ENCODE measurements at regions not wholly inside any gene's neighbourhood (a gene's known extent, or its start where the extent isn't known, plus 50 kb on each side); places are given as distances from the start of the nearest gene placed in this dataset.

DNA sequence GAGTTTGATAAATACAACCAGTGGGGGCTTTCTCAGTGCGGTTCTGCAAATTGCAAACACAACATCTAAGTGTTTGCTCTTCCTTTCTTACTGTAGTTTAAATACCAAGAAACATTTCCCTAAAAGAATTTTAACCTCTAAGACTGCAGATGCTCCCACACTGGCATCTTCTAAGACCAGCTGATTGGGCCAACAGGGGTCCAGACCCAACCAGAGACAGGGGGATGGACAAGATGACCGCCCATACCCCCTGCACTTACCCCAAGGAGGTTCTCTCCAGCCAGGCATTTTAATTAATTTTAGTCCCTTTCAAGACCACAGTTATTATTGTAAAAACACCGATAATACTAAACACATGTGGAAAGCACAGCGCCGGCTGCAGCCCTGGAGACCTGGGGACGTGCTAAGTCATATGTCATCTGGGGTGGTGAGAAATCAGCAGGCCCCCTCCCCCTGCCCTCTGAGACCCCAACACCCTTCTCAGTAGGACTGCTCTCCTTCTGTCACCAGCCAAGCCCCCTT, 242.3 kb downstream of the SOX9 start:
- H3K36me3 ChIP-seq, result no peaks in the 10 kb centered on the region
- no peaks in the 10 kb centered on the region for H3K9me3 ChIP-seq
- TF ChIP-seq, protein P1, sequence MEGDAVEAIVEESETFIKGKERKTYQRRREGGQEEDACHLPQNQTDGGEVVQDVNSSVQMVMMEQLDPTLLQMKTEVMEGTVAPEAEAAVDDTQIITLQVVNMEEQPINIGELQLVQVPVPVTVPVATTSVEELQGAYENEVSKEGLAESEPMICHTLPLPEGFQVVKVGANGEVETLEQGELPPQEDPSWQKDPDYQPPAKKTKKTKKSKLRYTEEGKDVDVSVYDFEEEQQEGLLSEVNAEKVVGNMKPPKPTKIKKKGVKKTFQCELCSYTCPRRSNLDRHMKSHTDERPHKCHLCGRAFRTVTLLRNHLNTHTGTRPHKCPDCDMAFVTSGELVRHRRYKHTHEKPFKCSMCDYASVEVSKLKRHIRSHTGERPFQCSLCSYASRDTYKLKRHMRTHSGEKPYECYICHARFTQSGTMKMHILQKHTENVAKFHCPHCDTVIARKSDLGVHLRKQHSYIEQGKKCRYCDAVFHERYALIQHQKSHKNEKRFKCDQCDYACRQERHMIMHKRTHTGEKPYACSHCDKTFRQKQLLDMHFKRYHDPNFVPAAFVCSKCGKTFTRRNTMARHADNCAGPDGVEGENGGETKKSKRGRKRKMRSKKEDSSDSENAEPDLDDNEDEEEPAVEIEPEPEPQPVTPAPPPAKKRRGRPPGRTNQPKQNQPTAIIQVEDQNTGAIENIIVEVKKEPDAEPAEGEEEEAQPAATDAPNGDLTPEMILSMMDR (IDR thresholded peaks at IDR 0.05), result no peak
- TF ChIP-seq POLR2A (IDR thresholded peaks at IDR 0.05), result no peak
- no peaks in the 10 kb centered on the region for H3K4me1 ChIP-seq
- no peak for ATAC-seq
- no peak for DNase-seq
- no peak overlapping the region for H3K4me3 ChIP-seq
- H3K27ac ChIP-seq, result no peak overlapping the region
- 67 to 77% (median 68%) methylated on average over 6 of the region's 6 CpGs for WGBS, 4 donors
- intact Hi-C loops (cut with DNase I), result no loop called here
- peaks cover 0 to 10% (median 0%) of the 10 kb centered on the region in 9 donors for H3K27me3 ChIP-seq

GRCh38 chr17:72365857-72366414, 245.1 kb downstream of the SOX9 start:
- Histone ChIP-seq H3K27ac (no peak overlapping the region), H3K4me3 (no peak overlapping the region), H3K36me3 (no peaks in the 10 kb centered on the region), H3K4me1 (no peaks in the 10 kb centered on the region), H3K27me3 (peaks cover 0 to 10% (median 0%) of the 10 kb centered on the region in 9 donors), H3K9me3 (no peaks in the 10 kb centered on the region)
- no peak for DNase-seq
- WGBS, 4 donors, result 70 to 77% (median 75%) methylated on average over 6 of the region's 6 CpGs
- no peak for ATAC-seq
- intact Hi-C loops (cut with DNase I), result no loop called here
- TF ChIP-seq, protein P1 (IDR thresholded peaks at IDR 0.05), result no peak

DNA sequence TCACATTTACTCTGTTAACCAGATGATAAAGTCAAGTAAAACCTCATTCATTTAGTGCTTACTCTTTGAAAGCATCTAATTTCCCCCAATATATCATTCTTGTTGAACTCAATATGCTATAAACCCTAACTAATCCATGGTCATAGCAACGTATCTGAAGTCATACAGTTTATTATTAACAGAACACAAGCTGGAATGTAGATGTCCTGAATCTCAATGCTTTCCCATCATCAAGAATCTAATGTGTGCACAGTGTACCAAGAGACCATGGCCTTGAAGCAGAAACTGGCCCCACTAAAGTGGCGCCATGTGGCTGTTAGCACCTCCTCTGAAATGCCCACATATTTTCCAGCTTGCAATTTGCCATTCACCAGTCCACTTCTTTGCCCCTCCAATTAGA, 245.8 kb downstream of the SOX9 start:
- intact Hi-C loops (cut with DNase I), result no loop called here
- no peak for TF ChIP-seq POLR2A (IDR thresholded peaks at IDR 0.05)
- TF ChIP-seq, protein P1 (IDR thresholded peaks at IDR 0.05), result no peak
- ATAC-seq, result no peak
- Histone ChIP-seq H3K4me3 (no peak overlapping the region), H3K4me1 (no peaks in the 10 kb centered on the region), H3K9me3 (no peaks in the 10 kb centered on the region), H3K27me3 (peaks cover 0 to 10% (median 0%) of the 10 kb centered on the region in 9 donors), H3K27ac (no peak overlapping the region), H3K36me3 (no peaks in the 10 kb centered on the region)
- DNase-seq, result no peak
- 84 to 91% (median 90%) methylated on average over 2 of the region's 2 CpGs for WGBS, 4 donors

DNA sequence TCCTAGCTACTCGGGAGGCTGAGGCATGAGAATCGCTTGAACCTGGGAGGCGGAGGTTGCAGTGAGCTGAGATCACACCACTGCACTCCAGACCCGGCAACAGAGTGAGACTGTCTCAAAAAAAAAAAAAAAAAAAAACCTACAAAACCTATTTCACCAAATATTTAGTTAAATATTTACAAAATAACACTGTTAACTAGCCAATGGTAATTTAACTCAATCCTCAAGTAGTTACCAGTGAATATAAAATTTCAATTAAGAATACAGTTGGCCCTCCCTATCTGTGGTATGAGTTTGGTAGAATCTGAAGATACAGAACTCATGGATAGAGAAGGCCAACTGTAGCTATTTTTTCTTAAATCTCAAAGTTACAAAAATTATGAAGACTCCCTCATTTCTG, 247.4 kb downstream of the SOX9 start:
- no peak overlapping the region for H3K27ac ChIP-seq
- no peak overlapping the region for H3K4me3 ChIP-seq
- ATAC-seq, result no peak
- 69 to 93% (median 71%) methylated on average over 4 of the region's 4 CpGs for WGBS, 4 donors
- H3K36me3 ChIP-seq, result no peaks in the 10 kb centered on the region
- H3K27me3 ChIP-seq, result peaks cover 0 to 5% (median 0%) of the 10 kb centered on the region in 9 donors
- intact Hi-C loops (cut with DNase I), result no loop called here
- TF ChIP-seq POLR2A (IDR thresholded peaks at IDR 0.05), result no peak
- TF ChIP-seq, protein P1 (IDR thresholded peaks at IDR 0.05), result no peak
- H3K4me1 ChIP-seq, result no peaks in the 10 kb centered on the region
- H3K9me3 ChIP-seq, result no peaks in the 10 kb centered on the region
- DNase-seq, result no peak

Measured in heart left ventricle (tissue), 16 donors.